Trophoblast cell (in vitro differentiated cells and primary cell): ENCODE measurements at regions not wholly inside any gene's neighbourhood (a gene's known extent, or its start where the extent isn't known, plus 50 kb on each side); places are given as distances from the start of the nearest gene placed in this dataset.
A peak's percentile ranks its signal among the peaks of the same experiment; 100 is the strongest.

Source experiments
- DNase-seq, 2 donors: peaks; one replicate each; pipeline ENCODE4 v3.0.0-alpha.2; 2016
- H2AFZ ChIP-seq: 2 replicates; pipeline ENCODE4 v1.6.1; 2013; ENCODE audit warnings: low read length, moderate library complexity, mild to moderate bottlenecking; ENCODE audit not compliant: insufficient read depth, poor library complexity
- H2AK5ac ChIP-seq: 2 replicates; pipeline ENCODE4 v1.6.1; 2013; ENCODE audit warnings: mild to moderate bottlenecking, low read length
- H2BK120ac ChIP-seq: 2 replicates; pipeline ENCODE4 v1.6.1; 2013; ENCODE audit warnings: low read length, mild to moderate bottlenecking, moderate library complexity; ENCODE audit not compliant: insufficient read depth, poor library complexity
- H2BK12ac ChIP-seq: 2 replicates; pipeline ENCODE4 v1.6.1; 2013; ENCODE audit warnings: mild to moderate bottlenecking, low read length, moderate library complexity
- H2BK5ac ChIP-seq: 2 replicates; pipeline ENCODE4 v1.6.1; 2013; ENCODE audit warnings: low read length, low read depth, moderate library complexity, mild to moderate bottlenecking; ENCODE audit not compliant: poor library complexity
- H3K14ac ChIP-seq: 2 replicates; pipeline ENCODE4 v1.6.1; 2013; ENCODE audit warnings: mild to moderate bottlenecking, low read length
- H3K18ac ChIP-seq: 2 replicates; pipeline ENCODE4 v1.6.1; 2013; ENCODE audit warnings: mild to moderate bottlenecking, low read length
- H3K23ac ChIP-seq: 2 replicates; pipeline ENCODE4 v1.6.1; 2013; ENCODE audit warnings: low read length
- H3K27ac ChIP-seq: 2 replicates; pipeline ENCODE4 v1.5.1; 2013; ENCODE audit warnings: low read depth, mild to moderate bottlenecking, inconsistent platforms, low read length, moderate library complexity
- H3K27me3 ChIP-seq: 2 replicates; pipeline ENCODE4 v1.6.1; 2013; ENCODE audit warnings: inconsistent platforms, mild to moderate bottlenecking, low read length, moderate library complexity; ENCODE audit not compliant: insufficient read depth
- H3K36me3 ChIP-seq, 2 experiments: 1 replicate in 1 of 2; 2 replicates in 1 of 2; pipeline ENCODE4 v1.6.1; 2013; ENCODE audit warnings: low read length in 2 of 2, mild to moderate bottlenecking in 2 of 2, moderate library complexity in 1 of 2; ENCODE audit not compliant: insufficient read depth in 2 of 2, control insufficient read depth in 1 of 2
- H3K4ac ChIP-seq: 2 replicates; pipeline ENCODE4 v1.6.1; 2013; ENCODE audit warnings: low read depth, mild to moderate bottlenecking, low read length, moderate library complexity
- H3K4me1 ChIP-seq, 2 experiments: 1 replicate in 1 of 2; 2 replicates in 1 of 2; pipeline ENCODE4 v1.6.1; 2013; ENCODE audit warnings: low read length in 2 of 2, mild to moderate bottlenecking in 2 of 2, moderate library complexity in 1 of 2; ENCODE audit not compliant: insufficient read depth in 2 of 2, control insufficient read depth in 1 of 2
- H3K4me2 ChIP-seq: 2 replicates; pipeline ENCODE4 v1.6.1; 2013; ENCODE audit warnings: inconsistent platforms, mild to moderate bottlenecking, low read length, moderate library complexity
- H3K4me3 ChIP-seq: 2 replicates; pipeline ENCODE4 v1.5.1; 2013; ENCODE audit warnings: mild to moderate bottlenecking, low read depth, low read length, inconsistent platforms
- H3K79me1 ChIP-seq: one replicate; pipeline ENCODE4 v1.6.1; 2013; ENCODE audit warnings: low read length
- H3K79me2 ChIP-seq: 2 replicates; pipeline ENCODE4 v1.6.1; 2013; ENCODE audit warnings: low read length, mild to moderate bottlenecking; ENCODE audit not compliant: control insufficient read depth, insufficient read depth, poor library complexity
- H3K9ac ChIP-seq: 2 replicates; pipeline ENCODE4 v1.6.1; 2013; ENCODE audit warnings: mild to moderate bottlenecking, low read length
- H3K9me3 ChIP-seq: 2 replicates; pipeline ENCODE4 v1.6.1; 2013; ENCODE audit warnings: low read depth, mild to moderate bottlenecking, control low read depth, inconsistent platforms, low read length; ENCODE audit not compliant: insufficient read depth
- H4K12ac ChIP-seq: 2 replicates; pipeline ENCODE4 v1.6.1; 2013; ENCODE audit warnings: low read depth, mild to moderate bottlenecking, low read length, moderate library complexity
- H4K8ac ChIP-seq: 2 replicates; pipeline ENCODE4 v1.6.1; 2013; ENCODE audit warnings: low read depth, mild to moderate bottlenecking, low read length, moderate library complexity
- H4K91ac ChIP-seq: one replicate; pipeline ENCODE4 v1.6.1; 2013; ENCODE audit warnings: low read depth, mild to moderate bottlenecking, low read length, moderate library complexity
- WGBS: extraction: QIAGEN DNeasy Blood & Tissue Kit; methylation state at CpG from one replicate; pipeline ENCODE4 v1.1.7; 2013; ENCODE audit warnings: missing lambda C conversion rate; ENCODE audit not compliant: insufficient read length, insufficient coverage; ENCODE audit errors: extremely low coverage; 5-methylcytosine and 5-hydroxymethylcytosine counted together

GRCh38 chr11:88428959-88429358, 91.4 kb upstream of the CTSC start:
- WGBS, result no CpG with 5 or more reads among the region's 1 CpG
- Histone ChIP-seq H3K4ac (no peak overlapping the region), H3K79me1 (no peaks in the 10 kb centered on the region), H3K79me2 (no peaks in the 10 kb centered on the region), H3K4me1 (peaks cover 2 to 3% of the 10 kb centered on the region in 2 experiments), H3K18ac (no peak overlapping the region), H2AK5ac (no peak overlapping the region), H2BK12ac (no peak overlapping the region), H3K23ac (no peak overlapping the region), H3K9ac (no peak overlapping the region), H3K4me2 (no peak overlapping the region), H3K36me3 (no peaks in the 10 kb centered on the region), H2BK120ac (no peak overlapping the region), H2BK5ac (no peak overlapping the region), H4K12ac (no peak overlapping the region), H3K9me3 (no peaks in the 10 kb centered on the region), H3K27ac (no peak overlapping the region), H3K14ac (no peak overlapping the region), H3K27me3 (no peaks in the 10 kb centered on the region), H3K4me3 (no peak overlapping the region), H2AFZ (no peak overlapping the region), H4K8ac (no peak overlapping the region), H4K91ac (no peak overlapping the region)
- DNase-seq, result no peak

GRCh38 chr11:88427719-88428118, 90.2 kb upstream of the CTSC start:
- Histone ChIP-seq H2AFZ (no peak overlapping the region), H3K14ac (no peak overlapping the region), H3K36me3 (no peaks in the 10 kb centered on the region), H3K79me1 (no peaks in the 10 kb centered on the region), H2AK5ac (no peak overlapping the region), H3K23ac (no peak overlapping the region), H3K18ac (no peak overlapping the region), H3K4me3 (no peak overlapping the region), H2BK12ac (no peak overlapping the region), H4K8ac (no peak overlapping the region), H2BK5ac (no peak overlapping the region), H4K12ac (no peak overlapping the region), H2BK120ac (no peak overlapping the region), H3K79me2 (no peaks in the 10 kb centered on the region), H3K4me1 (peaks cover 2 to 3% of the 10 kb centered on the region in 2 experiments), H4K91ac (no peak overlapping the region), H3K27ac (no peak overlapping the region), H3K4me2 (no peak overlapping the region), H3K9me3 (no peaks in the 10 kb centered on the region), H3K4ac (no peak overlapping the region), H3K9ac (no peak overlapping the region), H3K27me3 (no peaks in the 10 kb centered on the region)
- DNase-seq, result no peak
- no CpG with 5 or more reads among the region's 2 CpGs for WGBS

- Histone ChIP-seq H2BK5ac (no peak overlapping the region), H3K4me2 (no peak overlapping the region), H4K91ac (no peak overlapping the region), H3K4me3 (no peak overlapping the region), H3K4ac (no peak overlapping the region), H4K8ac (no peak overlapping the region), H3K9ac (no peak overlapping the region), H3K23ac (no peak overlapping the region), H3K4me1 (peaks cover 5 to 10% of the 10 kb centered on the region in 2 experiments), H3K14ac (no peak overlapping the region), H3K36me3 (no peaks in the 10 kb centered on the region), H2AFZ (no peak overlapping the region), H2BK120ac (no peak overlapping the region), H3K79me1 (no peaks in the 10 kb centered on the region), H3K27ac (no peak overlapping the region), H4K12ac (no peak overlapping the region), H2BK12ac (no peak overlapping the region), H3K18ac (no peak overlapping the region), H2AK5ac (no peak overlapping the region), H3K9me3 (no peaks in the 10 kb centered on the region), H3K79me2 (no peaks in the 10 kb centered on the region), H3K27me3 (no peaks in the 10 kb centered on the region)
- no peak for DNase-seq
- WGBS, result 100% methylated on average over 4 of the region's 6 CpGs
Measured at GRCh38 chr11:88424881-88425280, 87.3 kb upstream of the CTSC start.

GRCh38 chr11:88421530-88421929, 84.0 kb upstream of the CTSC start:
- no peaks in the 10 kb centered on the region for H3K9me3 ChIP-seq
- peak overlapping the region; percentile 74 for H2BK5ac ChIP-seq
- H4K8ac ChIP-seq, result no peak overlapping the region
- H3K4me1 ChIP-seq, result peaks cover 7 to 15% of the 10 kb centered on the region in 2 experiments
- no CpG with 5 or more reads among the region's 1 CpG for WGBS
- peaks cover 3% of the 10 kb centered on the region for H3K79me1 ChIP-seq
- no peak overlapping the region for H3K9ac ChIP-seq
- H2BK12ac ChIP-seq, result no peak overlapping the region
- H4K91ac ChIP-seq, result no peak overlapping the region
- H3K18ac ChIP-seq, result no peak overlapping the region
- H3K4ac ChIP-seq, result no peak overlapping the region
- no peak overlapping the region for H2AFZ ChIP-seq
- H3K4me2 ChIP-seq, result no peak overlapping the region
- no peak overlapping the region for H2BK120ac ChIP-seq
- no peaks in the 10 kb centered on the region for H3K27me3 ChIP-seq
- no peak overlapping the region for H3K4me3 ChIP-seq
- no peaks in the 10 kb centered on the region for H3K79me2 ChIP-seq
- peak overlapping the region; percentile 79 for H3K27ac ChIP-seq
- peak; percentile 58 to 73 for DNase-seq
- no peak overlapping the region for H4K12ac ChIP-seq
- H3K14ac ChIP-seq, result no peak overlapping the region
- no peaks in the 10 kb centered on the region for H3K36me3 ChIP-seq
- no peak overlapping the region for H2AK5ac ChIP-seq
- no peak overlapping the region for H3K23ac ChIP-seq
